T-helper 1 cell treated with Interleukin-12 subunit alpha and Interleukin-12 subunit beta and Interleukin-4 antibody, amounts not matched to agents 30 μg/mL and 1 μg/mL, for 36 hours (primary cell): ENCODE measurements at regions not wholly inside any gene's neighbourhood (a gene's known extent, or its start where the extent isn't known, plus 50 kb on each side); places are given as distances from the start of the nearest gene placed in this dataset.
"Not testable (repeated sequence)": the region's sequence is repeated elsewhere in the genome, so short reads cannot be mapped to it uniquely, and the experiment has no call there.

Experiments used
- H3K27ac Mint-ChIP-seq: one replicate; pipeline ENCODE4 v1.8.0; 2021; ENCODE audit warnings: mild to moderate bottlenecking, mixed read lengths
- H3K27me3 Mint-ChIP-seq: one replicate; pipeline ENCODE4 v1.8.0; 2021; ENCODE audit warnings: low read depth, mixed read lengths
- H3K36me3 Mint-ChIP-seq: one replicate; pipeline ENCODE4 v1.8.0; 2021; ENCODE audit warnings: low read depth, mixed read lengths
- H3K4me1 Mint-ChIP-seq: one replicate; pipeline ENCODE4 v1.8.0; 2021; ENCODE audit warnings: low read depth, mixed read lengths
- H3K4me3 Mint-ChIP-seq: one replicate; pipeline ENCODE4 v1.8.0; 2021; ENCODE audit warnings: mild to moderate bottlenecking, moderate library complexity, mixed read lengths
- H3K9me3 Mint-ChIP-seq: one replicate; pipeline ENCODE4 v1.8.0; 2021; ENCODE audit warnings: mixed read lengths

DNA sequence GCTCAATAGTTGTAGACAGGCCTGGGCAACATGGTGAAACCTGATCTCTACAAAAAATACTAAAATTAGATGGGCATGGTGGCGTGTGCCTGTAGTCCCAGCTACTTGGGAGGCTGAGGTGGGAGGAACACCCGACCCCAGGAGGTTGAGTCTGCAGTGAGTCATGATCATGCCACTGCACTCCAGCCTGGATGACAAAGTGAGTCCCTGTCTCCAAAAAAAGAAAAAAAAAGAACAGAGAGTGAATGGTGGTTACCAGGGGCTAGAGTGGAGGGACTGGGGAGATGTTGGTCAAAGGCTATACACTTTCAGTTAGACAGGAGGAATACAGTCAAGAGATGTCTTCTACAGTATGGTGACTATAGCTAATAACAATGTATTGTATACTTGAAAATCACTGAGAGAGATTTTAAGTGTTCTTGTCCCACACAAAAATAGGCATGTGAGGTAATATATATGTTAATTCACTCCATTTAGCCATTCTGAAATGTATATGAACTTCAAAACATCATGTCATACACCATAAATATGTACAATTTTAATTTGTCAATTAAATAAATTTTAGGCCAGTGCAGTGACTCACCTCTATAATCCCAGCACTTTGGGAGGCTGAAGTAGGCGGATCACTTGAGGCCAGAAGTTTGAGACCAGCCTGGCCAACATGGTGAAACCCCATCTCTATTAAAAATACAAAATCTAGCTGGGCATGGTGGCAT, 148.6 kb downstream of the CRLF3 start:
- not testable (repeated sequence) for H3K27ac Mint-ChIP-seq, H3K4me1 Mint-ChIP-seq, H3K9me3 Mint-ChIP-seq, H3K27me3 Mint-ChIP-seq, H3K36me3 Mint-ChIP-seq, H3K4me3 Mint-ChIP-seq

DNA sequence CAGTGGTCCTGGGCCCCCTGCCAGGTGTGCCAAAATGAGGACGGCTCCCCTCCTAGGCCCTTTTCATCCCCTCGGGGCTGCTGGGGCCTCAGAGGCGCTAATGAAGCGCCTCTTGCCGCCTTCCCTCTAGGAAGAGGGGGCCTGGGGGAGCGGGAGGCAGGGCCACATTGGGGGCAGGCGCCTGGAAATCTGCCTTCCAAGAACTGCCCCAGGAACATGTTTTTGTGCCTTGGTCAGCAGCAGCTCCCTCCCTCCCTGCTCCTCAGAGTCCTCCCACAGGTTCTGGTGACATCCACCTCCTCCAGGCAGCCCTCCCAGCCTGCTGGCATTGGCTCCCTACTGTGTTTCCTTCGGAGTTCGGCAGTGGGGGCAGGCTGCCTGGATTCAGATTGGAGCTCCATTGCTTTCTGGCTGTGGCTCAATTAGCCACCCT, 155.3 kb downstream of the CRLF3 start:
- not testable (repeated sequence) for H3K9me3 Mint-ChIP-seq, H3K27me3 Mint-ChIP-seq, H3K27ac Mint-ChIP-seq, H3K36me3 Mint-ChIP-seq, H3K4me3 Mint-ChIP-seq, H3K4me1 Mint-ChIP-seq

DNA sequence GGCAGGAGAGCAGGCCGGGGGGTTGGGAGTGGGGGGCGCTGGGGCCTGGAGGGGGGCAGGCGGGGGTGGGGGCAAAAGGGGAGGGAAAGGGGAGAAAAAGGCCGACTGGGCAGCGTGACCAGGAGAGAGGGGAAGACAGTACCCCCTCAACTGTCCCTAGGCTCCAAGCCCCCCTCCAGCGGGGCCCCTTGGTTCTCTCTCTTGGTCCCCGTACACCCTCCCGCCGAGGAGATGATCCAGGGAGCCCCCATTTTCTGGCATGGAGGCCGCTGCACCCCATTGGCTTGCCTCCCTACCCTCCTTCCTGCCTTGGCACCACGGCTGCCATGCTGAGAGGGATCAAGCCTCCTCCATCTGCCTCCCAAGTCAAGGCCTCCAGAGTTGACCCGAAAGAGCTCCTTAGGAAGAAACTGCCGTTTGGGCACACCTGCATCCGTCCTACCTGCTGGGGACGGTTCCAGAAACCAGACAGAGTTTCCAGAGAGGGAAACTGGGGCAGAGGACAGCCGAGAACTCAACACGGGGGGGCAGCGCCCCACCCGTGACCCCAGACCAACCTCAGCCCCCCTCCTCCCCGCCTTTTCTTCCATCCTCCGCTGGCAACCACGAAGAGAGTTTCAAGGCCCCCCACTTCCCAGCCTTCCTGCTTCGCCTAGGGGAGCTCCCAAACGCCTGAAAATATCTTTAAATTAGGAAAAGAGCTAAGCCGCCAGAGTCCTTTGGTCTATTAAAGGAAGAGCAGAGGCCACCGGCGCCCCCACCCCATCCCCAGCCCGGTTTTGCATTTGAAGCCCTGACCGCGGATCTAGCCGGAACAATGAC, 155.9 kb downstream of the CRLF3 start:
- H3K4me3 Mint-ChIP-seq, H3K36me3 Mint-ChIP-seq, H3K9me3 Mint-ChIP-seq, H3K27ac Mint-ChIP-seq, H3K4me1 Mint-ChIP-seq, H3K27me3 Mint-ChIP-seq: not testable (repeated sequence)

DNA sequence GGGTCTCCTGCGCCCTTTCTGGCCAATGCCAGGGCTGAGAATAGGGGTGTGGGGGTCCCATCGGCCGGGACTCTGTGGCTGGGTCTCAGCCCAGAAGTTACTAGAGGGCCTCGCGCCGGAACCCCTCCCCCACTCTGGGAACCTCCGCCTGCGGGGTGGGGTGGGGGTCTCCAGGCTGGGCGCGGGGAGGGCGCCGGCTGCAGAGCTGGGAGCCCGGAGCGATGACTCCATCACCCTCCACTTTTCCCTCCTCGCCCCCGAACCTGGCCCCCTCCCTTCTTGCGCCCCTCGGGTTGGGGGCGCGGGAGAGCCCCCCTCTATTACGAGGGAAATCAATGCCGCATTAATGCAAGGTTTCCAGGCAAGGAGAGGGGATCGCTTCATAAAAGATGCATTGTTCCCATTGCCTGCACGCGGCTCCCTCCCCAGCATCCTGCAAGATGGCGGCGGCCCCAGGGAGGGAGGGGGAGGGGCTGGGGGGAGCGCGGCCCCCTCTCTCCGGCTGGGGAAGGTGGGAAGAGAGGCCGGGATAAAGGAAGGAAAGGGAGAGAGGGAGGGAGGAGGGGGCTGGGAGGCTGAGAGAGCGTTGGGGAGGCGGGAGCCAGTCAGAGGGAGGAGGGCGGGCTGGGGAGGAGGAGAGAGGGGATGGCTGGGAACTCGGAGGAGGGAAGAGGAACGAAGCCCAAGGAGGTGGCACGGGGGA, 156.7 kb downstream of the CRLF3 start:
- not testable (repeated sequence) for H3K27me3 Mint-ChIP-seq, H3K36me3 Mint-ChIP-seq

DNA sequence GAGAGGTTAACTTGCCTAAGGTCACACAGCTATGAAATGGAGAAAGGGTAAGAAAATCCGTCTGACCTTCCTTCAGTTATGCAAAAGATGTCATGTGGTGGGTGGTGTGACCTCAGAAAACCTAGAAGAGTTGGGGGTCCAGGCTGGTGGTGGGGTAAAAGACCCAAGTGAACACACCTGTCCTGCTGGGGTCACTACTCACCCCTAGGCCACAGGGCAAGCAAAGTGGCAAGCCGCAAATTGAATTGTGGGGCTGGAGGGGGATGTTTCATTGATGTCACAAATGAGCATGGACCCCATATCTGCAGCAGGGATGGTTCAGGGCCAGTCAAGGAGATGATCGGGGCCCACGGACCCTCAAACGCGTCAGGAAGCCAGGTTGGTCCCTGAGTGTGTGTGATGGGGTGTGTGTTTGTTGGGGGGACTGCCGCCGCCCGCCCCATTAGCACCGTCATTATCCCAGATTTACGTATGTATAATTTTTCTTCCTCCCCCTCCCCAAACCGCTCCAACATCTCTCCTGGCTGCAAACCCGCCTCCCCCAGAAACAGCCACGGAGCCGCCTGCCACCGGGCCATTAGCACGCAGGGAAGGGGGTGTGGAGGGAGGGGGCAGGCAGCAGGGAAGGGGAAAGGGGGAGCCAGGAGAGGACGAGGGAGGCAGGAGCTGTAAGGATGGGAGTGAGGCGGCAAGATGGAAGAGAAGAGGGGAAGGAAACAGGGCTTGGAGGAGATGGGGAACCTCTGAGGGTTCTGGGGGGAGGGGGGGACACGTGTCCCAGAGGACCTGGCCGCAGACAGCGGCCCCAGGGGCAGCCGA, 157.4 kb downstream of the CRLF3 start:
- not testable (repeated sequence) for H3K4me3 Mint-ChIP-seq, H3K9me3 Mint-ChIP-seq, H3K27ac Mint-ChIP-seq, H3K4me1 Mint-ChIP-seq, H3K27me3 Mint-ChIP-seq, H3K36me3 Mint-ChIP-seq

More for the DNA sequence above, 156.7 kb downstream of the CRLF3 start:
- H3K9me3 Mint-ChIP-seq, H3K27ac Mint-ChIP-seq, H3K4me1 Mint-ChIP-seq, H3K4me3 Mint-ChIP-seq: not testable (repeated sequence)

DNA sequence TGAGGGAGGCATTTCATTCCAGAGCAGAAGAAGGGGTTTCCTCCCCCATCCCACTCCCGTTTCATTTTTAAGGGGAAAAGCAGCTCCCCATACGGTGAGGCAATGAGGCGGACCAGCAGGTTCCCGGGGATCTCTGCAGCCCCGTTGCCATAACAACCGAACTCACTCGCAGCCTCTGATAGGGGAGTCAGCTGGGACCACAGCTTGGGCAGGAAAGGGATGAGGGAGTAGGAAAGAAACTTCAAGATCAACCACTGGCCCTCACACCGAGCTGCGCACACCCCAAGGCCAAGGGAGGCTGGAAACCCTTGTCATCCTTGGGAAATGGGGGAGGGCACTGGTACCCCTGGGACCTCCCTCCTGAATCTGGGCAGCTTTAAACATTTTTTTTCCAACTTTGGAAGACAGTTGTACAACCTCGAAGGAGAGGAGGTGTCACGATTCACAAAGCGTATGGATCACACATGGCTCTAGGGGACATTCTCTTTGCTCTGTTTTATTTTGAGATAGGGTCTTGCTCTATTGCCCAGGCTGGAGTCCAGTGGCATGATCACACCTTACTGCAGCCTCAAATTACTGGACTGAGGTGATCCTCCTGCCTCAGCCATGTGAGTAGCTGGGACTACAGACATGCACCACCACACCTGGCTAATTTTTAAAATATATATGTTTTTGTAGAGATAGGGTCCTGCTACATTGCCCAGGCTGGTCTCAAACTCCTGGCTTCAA, 160.6 kb downstream of the CRLF3 start:
- not testable (repeated sequence) for H3K4me3 Mint-ChIP-seq, H3K36me3 Mint-ChIP-seq

DNA sequence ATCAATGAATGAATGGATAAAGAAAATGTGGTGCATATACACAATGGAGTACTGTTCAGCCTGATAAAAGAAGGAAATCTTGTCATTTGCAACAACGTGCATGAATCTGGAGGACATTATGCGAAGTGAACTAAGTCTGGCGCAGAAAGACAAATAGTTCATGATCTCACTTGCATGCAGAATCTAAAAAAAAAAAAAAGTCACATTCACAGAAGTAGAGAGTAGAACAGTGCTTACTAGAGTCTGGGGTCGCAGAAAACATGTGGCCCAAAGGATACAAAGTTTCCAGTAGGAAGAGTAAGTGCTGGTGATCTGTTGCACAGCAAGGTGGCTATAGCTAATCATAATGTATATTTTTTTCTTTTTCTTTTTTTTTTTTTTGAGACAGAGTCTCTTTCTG, 167.3 kb downstream of the CRLF3 start:
- H3K9me3 Mint-ChIP-seq, H3K27ac Mint-ChIP-seq, H3K27me3 Mint-ChIP-seq, H3K36me3 Mint-ChIP-seq, H3K4me1 Mint-ChIP-seq, H3K4me3 Mint-ChIP-seq: not testable (repeated sequence)

More for the DNA sequence above, 160.6 kb downstream of the CRLF3 start:
- H3K27me3 Mint-ChIP-seq, H3K4me1 Mint-ChIP-seq, H3K9me3 Mint-ChIP-seq, H3K27ac Mint-ChIP-seq: not testable (repeated sequence)

DNA sequence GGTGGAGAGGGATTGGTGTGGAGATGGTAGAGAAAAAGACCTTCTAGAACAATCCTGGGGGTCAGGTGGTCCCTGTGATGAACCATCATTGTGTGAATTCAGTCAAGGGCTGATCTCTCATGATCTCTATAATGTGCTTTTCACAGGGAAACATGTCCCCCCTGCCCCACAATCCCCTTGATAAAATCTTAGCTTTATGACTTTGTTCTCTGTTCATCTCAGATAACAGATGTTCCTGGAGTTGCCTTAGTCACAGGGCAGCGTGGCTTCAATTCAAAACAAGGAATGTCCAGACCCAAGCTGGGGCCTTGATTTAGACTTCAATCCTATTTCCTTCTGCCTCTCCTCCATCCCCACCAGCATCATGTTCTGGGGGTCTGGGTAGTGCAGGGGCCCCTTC, 171.5 kb downstream of the CRLF3 start:
- H3K4me3 Mint-ChIP-seq, H3K9me3 Mint-ChIP-seq, H3K27me3 Mint-ChIP-seq, H3K4me1 Mint-ChIP-seq, H3K36me3 Mint-ChIP-seq, H3K27ac Mint-ChIP-seq: not testable (repeated sequence)

DNA sequence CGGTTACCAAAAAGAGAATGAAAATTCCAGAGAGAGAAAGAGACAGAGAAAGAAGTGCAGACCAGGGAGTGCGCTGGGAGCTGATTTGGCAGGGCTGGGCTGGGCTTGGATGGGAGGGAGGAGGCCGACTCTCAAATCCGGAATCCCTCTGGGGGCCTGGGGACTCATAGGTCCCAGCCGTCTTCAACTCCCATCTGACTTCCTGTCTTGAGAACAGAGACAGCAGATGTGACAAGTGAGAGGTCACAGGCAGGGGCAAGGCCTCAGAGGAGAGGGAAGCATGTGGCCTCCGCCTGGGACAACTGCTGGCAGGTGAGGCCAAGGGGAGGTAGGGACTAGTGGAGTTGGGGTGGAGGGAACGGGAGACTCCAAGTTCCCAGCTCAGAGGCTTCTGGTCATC, 172.9 kb downstream of the GOSR1 start:
- not testable (repeated sequence) for H3K27me3 Mint-ChIP-seq, H3K4me3 Mint-ChIP-seq, H3K9me3 Mint-ChIP-seq, H3K4me1 Mint-ChIP-seq, H3K36me3 Mint-ChIP-seq, H3K27ac Mint-ChIP-seq

DNA sequence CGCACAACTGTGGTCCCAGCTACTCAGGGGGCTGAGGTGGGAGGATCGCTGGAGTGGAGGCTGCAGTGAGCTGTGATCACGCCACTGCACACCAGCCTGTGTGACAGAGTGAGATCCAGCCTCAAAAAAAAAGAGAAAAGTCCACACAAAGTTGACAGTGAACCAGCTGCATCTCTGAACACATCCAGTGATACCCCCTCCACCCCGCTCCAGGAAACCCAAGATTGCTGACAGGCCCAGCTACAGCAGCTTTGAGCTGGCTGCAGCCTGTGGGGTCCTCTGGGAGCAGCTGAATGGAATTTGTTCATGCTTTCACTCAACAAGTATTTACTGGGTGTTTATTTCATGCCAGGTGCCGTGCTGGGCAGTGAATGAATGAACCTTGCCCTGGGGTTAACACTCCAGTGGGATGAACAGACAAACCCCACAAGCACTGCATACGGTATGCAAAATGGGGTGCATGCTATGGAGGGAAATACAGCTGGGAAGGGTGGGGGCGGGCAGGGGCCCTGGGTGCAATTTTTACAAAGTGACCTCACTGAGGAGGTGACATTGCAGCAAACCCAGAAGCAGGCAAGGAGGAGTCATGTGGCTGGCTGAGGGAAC, 170.9 kb downstream of the GOSR1 start:
- H3K27me3 Mint-ChIP-seq, H3K4me1 Mint-ChIP-seq, H3K36me3 Mint-ChIP-seq, H3K9me3 Mint-ChIP-seq, H3K4me3 Mint-ChIP-seq, H3K27ac Mint-ChIP-seq: not testable (repeated sequence)

DNA sequence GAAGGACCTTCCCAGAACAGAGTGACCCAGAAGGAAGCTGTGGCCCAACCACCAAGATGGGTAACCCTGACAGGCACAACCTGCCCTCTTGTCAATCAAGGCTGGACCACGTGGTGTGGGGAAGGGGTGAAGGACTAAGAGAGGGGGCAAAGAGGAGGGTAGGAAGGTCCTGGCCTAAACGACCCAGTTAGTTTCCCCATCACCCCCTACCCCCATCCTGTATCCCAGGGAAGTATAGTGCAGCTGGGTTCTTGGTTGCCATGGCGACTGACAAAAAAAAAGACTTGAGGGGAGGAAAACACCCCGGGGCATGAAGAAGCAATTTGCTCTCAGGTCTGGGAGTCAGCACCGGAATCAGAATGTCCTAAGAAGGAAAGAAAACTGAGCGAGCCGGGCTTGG, 168.7 kb downstream of the GOSR1 start:
- H3K36me3 Mint-ChIP-seq, H3K4me3 Mint-ChIP-seq, H3K27ac Mint-ChIP-seq, H3K4me1 Mint-ChIP-seq, H3K9me3 Mint-ChIP-seq, H3K27me3 Mint-ChIP-seq: not testable (repeated sequence)

DNA sequence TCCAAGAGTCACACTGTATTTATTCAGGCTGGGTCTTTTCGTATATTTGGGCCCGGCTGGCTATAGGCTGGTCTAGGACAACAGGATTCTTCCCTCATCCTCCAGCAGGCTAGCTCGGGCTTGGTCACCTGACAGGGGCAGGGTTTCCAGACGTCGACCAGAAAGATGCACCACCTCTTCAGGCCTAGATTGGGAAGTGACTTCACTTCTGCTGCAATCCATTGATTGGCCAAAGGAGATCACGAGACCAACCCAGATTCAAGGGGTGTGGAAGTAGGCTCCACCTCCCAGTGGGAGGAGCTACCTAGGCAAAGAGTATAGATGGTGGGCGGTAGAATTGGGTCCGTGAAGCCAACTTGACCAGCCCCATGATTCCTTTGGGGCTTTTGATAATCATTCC, 167.5 kb downstream of the GOSR1 start:
- not testable (repeated sequence) for H3K27me3 Mint-ChIP-seq, H3K36me3 Mint-ChIP-seq, H3K4me1 Mint-ChIP-seq, H3K27ac Mint-ChIP-seq, H3K4me3 Mint-ChIP-seq, H3K9me3 Mint-ChIP-seq

DNA sequence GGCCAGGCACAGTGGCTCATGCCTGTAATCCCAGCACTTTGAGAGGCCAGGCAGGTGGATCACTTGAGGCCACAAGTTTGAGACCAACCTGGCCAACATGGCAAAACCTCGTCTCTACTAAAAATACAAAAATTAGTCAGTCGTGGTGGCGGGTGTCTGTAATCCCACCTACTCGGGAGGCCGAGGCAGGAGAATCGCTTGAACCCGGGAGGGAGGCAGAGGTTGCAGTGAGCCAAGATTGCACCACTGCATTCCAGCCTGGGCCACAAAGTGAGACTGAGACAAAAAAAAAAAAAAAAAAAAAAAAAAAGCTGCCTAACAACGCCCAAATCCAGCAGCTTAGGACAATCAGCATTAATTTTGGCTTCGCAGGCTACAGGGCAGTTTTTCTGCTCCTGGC, 167.1 kb downstream of the GOSR1 start:
- H3K27me3 Mint-ChIP-seq, H3K4me1 Mint-ChIP-seq, H3K4me3 Mint-ChIP-seq, H3K36me3 Mint-ChIP-seq, H3K27ac Mint-ChIP-seq, H3K9me3 Mint-ChIP-seq: not testable (repeated sequence)

DNA sequence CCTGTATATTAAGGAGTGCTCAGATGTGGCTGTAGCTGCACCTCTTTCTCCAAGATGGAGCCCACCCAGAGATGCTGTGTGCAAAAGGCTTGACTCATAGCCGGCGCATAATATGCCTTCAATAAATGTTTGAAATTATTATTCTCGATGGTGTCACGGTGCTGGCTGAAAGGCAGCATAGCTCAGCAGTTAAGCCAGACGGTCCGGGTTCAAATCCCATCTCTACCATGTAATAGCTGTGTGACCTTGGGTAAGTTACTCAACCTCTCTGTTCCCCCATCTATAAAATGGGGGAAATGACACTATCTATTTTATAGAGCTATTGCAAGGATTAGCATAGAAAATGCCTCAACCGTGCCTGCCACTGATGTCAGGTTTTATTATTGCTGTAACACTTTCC, 164.2 kb downstream of the GOSR1 start:
- H3K9me3 Mint-ChIP-seq, H3K27me3 Mint-ChIP-seq, H3K4me1 Mint-ChIP-seq, H3K36me3 Mint-ChIP-seq, H3K27ac Mint-ChIP-seq, H3K4me3 Mint-ChIP-seq: not testable (repeated sequence)
